Astrocyte of the hippocampus (primary cell): ENCODE measurements at regions not wholly inside any gene's neighbourhood (a gene's known extent, or its start where the extent isn't known, plus 50 kb on each side); places are given as distances from the start of the nearest gene placed in this dataset.
"Not testable (repeated sequence)": the region's sequence is repeated elsewhere in the genome, so short reads cannot be mapped to it uniquely, and the experiment has no call there.

Experiments
- DNase-seq: peaks from one replicate; pipeline ENCODE4 v3.0.0; 2011; ENCODE audit warnings: low read depth, low spot score

- DNase-seq = no peak
These were observed 404.5 kb upstream of the TPM1 start for GRCh38 chr15:62637950-62638619.

GRCh38 chr15:62639432-62639831 is 403.1 kb upstream of the TPM1 start:
- DNase-seq = no peak

- DNase-seq = no peak
These were observed 402.5 kb upstream of the TPM1 start for GRCh38 chr15:62639906-62640605.

GRCh38 chr15:62641825-62642224 is 400.7 kb upstream of the TPM1 start:
- DNase-seq = peak; percentile 46

GRCh38 chr15:62643572-62643971 is 399.0 kb upstream of the TPM1 start:
- no peak for DNase-seq

- DNase-seq = no peak
These were observed 398.2 kb upstream of the TPM1 start for GRCh38 chr15:62644216-62644888.

- DNase-seq = peak; percentile 14
These were observed 397.4 kb upstream of the TPM1 start for GRCh38 chr15:62644889-62645742.

GRCh38 chr15:62647202-62647842 is 395.2 kb upstream of the TPM1 start:
- peak; percentile 89 for DNase-seq

- DNase-seq = peak; percentile 10
These were observed 394.6 kb upstream of the TPM1 start for GRCh38 chr15:62647843-62648505.

GRCh38 chr15:62648954-62649353 is 393.6 kb upstream of the TPM1 start:
- DNase-seq = no peak

- peak; percentile 61 for DNase-seq
These were observed 392.6 kb upstream of the TPM1 start for GRCh38 chr15:62649793-62650420.

GRCh38 chr15:62653122-62653521 is 389.4 kb upstream of the TPM1 start:
- DNase-seq = no peak

- DNase-seq = no peak
These were observed 386.5 kb upstream of the TPM1 start for GRCh38 chr15:62656071-62656470.

GRCh38 chr15:62657501-62657900 is 385.0 kb upstream of the TPM1 start:
- DNase-seq = not testable (repeated sequence)

GRCh38 chr15:62658498-62658897 is 384.0 kb upstream of the TPM1 start:
- DNase-seq = peak; percentile 11

- DNase-seq = no peak
These were observed 379.0 kb upstream of the TPM1 start for GRCh38 chr15:62663547-62663946.

GRCh38 chr15:62665449-62665848 is 377.1 kb upstream of the TPM1 start:
- DNase-seq = peak; percentile 63

GRCh38 chr15:62666046-62666445 is 376.5 kb upstream of the TPM1 start:
- DNase-seq = no peak

- DNase-seq = no peak
These were observed 370.3 kb upstream of the TPM1 start for GRCh38 chr15:62672268-62672667.

- no peak for DNase-seq
These were observed 365.7 kb upstream of the TPM1 start for GRCh38 chr15:62676891-62677290.
